HepG2 (cell line): ENCODE measurements at regions not wholly inside any gene's neighbourhood (a gene's known extent, or its start where the extent isn't known, plus 50 kb on each side); places are given as distances from the start of the nearest gene placed in this dataset.
A peak's percentile ranks its signal among the peaks of the same experiment; 100 is the strongest.

Experiments used
- ATAC-seq: fragments of 200-7000 bp; cut with Tn5 transposase; 3 replicates; pipeline ENCODE4 v1.9.1; 2020; ENCODE audit warnings: mild to moderate bottlenecking, moderate library complexity
- BruUV-seq: library from RNA; stranded (reverse); fragments of 400-500 nt; replicated peaks from 2 replicates; lab custom pipeline; 2021; lab: Mats Ljungman, UMichigan
- CTCF ChIA-PET: fragments of 300-600 bp; formaldehyde crosslinking; extraction: SDS; loops from one replicate; lab custom pipeline; 2021; ENCODE audit warnings: low total read pairs, inconsistent platforms, low intra/inter-chr PET ratio; lab: Yijun Ruan, JAX
- POLR2A ChIA-PET: fragments of 350-600 bp; sonication (Branson Sonifier 250); formaldehyde crosslinking; loops from one replicate; lab custom pipeline; 2020; ENCODE audit warnings: antibody characterized with exemption, inconsistent platforms; lab: Yijun Ruan, JAX
- DNase-seq: peaks from one replicate; pipeline ENCODE4 v3.0.0-alpha.2; 2015; ENCODE audit warnings: low spot score
- FAIRE-seq: peaks from 3 replicates; lab custom pipeline; 2011; peaks lifted over from hg19 to GRCh38; lab: Jason Lieb, UNC
- H2AFZ ChIP-seq: one replicate; pipeline ENCODE4 v1.6.1; 2011; ENCODE audit warnings: low read length, inconsistent platforms
- H3K27ac ChIP-seq: fragments of 300-600 bp; 3 replicates; pipeline ENCODE4 v1.8.0; 2011; ENCODE audit warnings: mixed run types, mild to moderate bottlenecking, mixed read lengths, low read length, inconsistent platforms; ENCODE audit not compliant: insufficient read depth; ENCODE audit errors: extremely low read length
- H3K27me3 ChIP-seq, 2 experiments: fragments of 200-600 bp in 1 of 2; 2 replicates in 1 of 2; 3 replicates in 1 of 2; pipeline versions ENCODE4 v1.6.0 to v1.8.0; 2011; ENCODE audit warnings: low read length in 2 of 2, mild to moderate bottlenecking in 2 of 2, moderate library complexity in 2 of 2, inconsistent platforms in 1 of 2; ENCODE audit not compliant: insufficient read depth in 2 of 2, control insufficient read depth in 1 of 2
- H3K36me3 ChIP-seq, 2 experiments: fragments of 200-600 bp in 1 of 2; replicated peaks in 1 of 2; 2 replicates in 1 of 2; 3 replicates in 1 of 2; pipeline versions ENCODE4 v1.5.1 to v1.8.0; 2011; ENCODE audit warnings: low read length in 2 of 2, inconsistent platforms in 1 of 2; ENCODE audit not compliant: insufficient read depth in 2 of 2, control insufficient read depth in 1 of 2
- H3K4me1 ChIP-seq: 2 replicates; pipeline ENCODE4 v1.5.1; 2012; ENCODE audit warnings: low read length, inconsistent platforms; ENCODE audit not compliant: insufficient read depth
- H3K4me2 ChIP-seq: 2 replicates; pipeline ENCODE4 v1.6.0; 2011; ENCODE audit warnings: low read depth, low read length, inconsistent platforms
- H3K4me3 ChIP-seq, 3 experiments: fragments of 200-600 bp in 1 of 3; sonication (generic), shearing (Covaris generic) in 1 of 3; replicated peaks in 1 of 3; 2 replicates each; pipeline ENCODE4 v1.5.1; 2011 to 2016; ENCODE audit warnings: low read length in 3 of 3, inconsistent platforms in 2 of 3, low read depth in 2 of 3, mild to moderate bottlenecking in 2 of 3, control low read depth in 1 of 3, mixed read lengths in 1 of 3; ENCODE audit not compliant: insufficient read depth in 1 of 3
- H3K79me2 ChIP-seq: one replicate; pipeline ENCODE4 v1.6.1; 2011; ENCODE audit warnings: low read length, inconsistent platforms; ENCODE audit not compliant: insufficient read depth
- H3K9ac ChIP-seq: 2 replicates; pipeline ENCODE4 v1.6.0; 2011; ENCODE audit warnings: mild to moderate bottlenecking, low read depth, low read length, inconsistent platforms; ENCODE audit not compliant: insufficient read depth
- H3K9me3 ChIP-seq: 2 replicates; pipeline ENCODE4 v1.5.1; 2012; ENCODE audit warnings: mild to moderate bottlenecking, low read length
- H4K20me1 ChIP-seq: 2 replicates; pipeline ENCODE4 v1.6.0; 2011; ENCODE audit warnings: inconsistent platforms, mild to moderate bottlenecking, low read length, moderate library complexity; ENCODE audit not compliant: insufficient read depth
- ASH2L ChIP-seq: fragments of 300-600, 200-600 bp; sonication (generic); IDR thresholded peaks from 2 replicates; pipeline ENCODE4 v1.7.0; 2017; ENCODE audit warnings: low read depth, mild to moderate bottlenecking, moderate library complexity, mixed read lengths, low read length; ENCODE audit not compliant: insufficient read length
- HOXA3 ChIP-seq: sonication (generic); formaldehyde crosslinking; IDR thresholded peaks from 2 replicates; pipeline ENCODE4 v1.5.0; 2020; ENCODE audit warnings: missing genetic modification reagents
- MAFK ChIP-seq, 2 experiments: IDR thresholded peaks in 1 of 2; conservative IDR thresholded peaks in 1 of 2; 2 replicates each; pipeline ENCODE4 v1.6.1; 2011; ENCODE audit warnings: improper control_type of control experiment in 2 of 2, low read length in 2 of 2
- SMC3 ChIP-seq: IDR thresholded peaks from 2 replicates; pipeline ENCODE4 v1.6.1; 2011; ENCODE audit warnings: low read length, improper control_type of control experiment
- ZMYM4 ChIP-seq: sonication (generic); formaldehyde crosslinking; IDR thresholded peaks from 2 replicates; pipeline ENCODE4 v1.8.1; 2023; ENCODE audit warnings: mild to moderate bottlenecking, missing genetic modification reagents
- ZNF232 ChIP-seq: sonication (generic); formaldehyde crosslinking; IDR thresholded peaks from 2 replicates; pipeline ENCODE4 v1.4.0; 2020; ENCODE audit warnings: missing genetic modification reagents, borderline replicate concordance
- ZNF317 ChIP-seq: sonication (generic); formaldehyde crosslinking; IDR thresholded peaks from 2 replicates; pipeline ENCODE4 v1.5.0; 2020; ENCODE audit warnings: mild to moderate bottlenecking, missing genetic modification reagents
- ZNF496 ChIP-seq: sonication (generic); formaldehyde crosslinking; IDR thresholded peaks from 2 replicates; pipeline ENCODE4 v1.8.1; 2023; ENCODE audit warnings: mild to moderate bottlenecking, moderate library complexity, missing genetic modification reagents; ENCODE audit not compliant: insufficient replicate concordance
- WGBS: methylation state at CpG from one replicate; pipeline ENCODE4 v1.1.6; 2017; ENCODE audit warnings: low lambda C conversion rate; 5-methylcytosine and 5-hydroxymethylcytosine counted together
- in situ Hi-C: cut with HindIII; loops from 2 replicates; pipeline ENCODE4 v1.10.0; 2017; ENCODE audit warnings: low pct_unique_long_range_greater_than_20kb; ENCODE audit not compliant: extremely low pct_ligation_motif_present
- intact Hi-C: fragments of 100-400 bp; cut with micrococcal nuclease; formaldehyde crosslinking; loops from one replicate; pipeline ENCODE4 v1.10.0; 2022; ENCODE audit not compliant: unreplicated experiment
- TF ChIP-seq, protein P1 (sequence below): IDR thresholded peaks from 2 replicates; pipeline ENCODE4 v1.6.1; 2016; ENCODE audit warnings: low read depth, missing genetic modification reagents, missing compliant biosample characterization
- TF ChIP-seq, protein P2 (sequence below): IDR thresholded peaks from 2 replicates; pipeline ENCODE4 v1.6.1; 2012; ENCODE audit warnings: low read depth, low read length, improper control_type of control experiment

DNA sequence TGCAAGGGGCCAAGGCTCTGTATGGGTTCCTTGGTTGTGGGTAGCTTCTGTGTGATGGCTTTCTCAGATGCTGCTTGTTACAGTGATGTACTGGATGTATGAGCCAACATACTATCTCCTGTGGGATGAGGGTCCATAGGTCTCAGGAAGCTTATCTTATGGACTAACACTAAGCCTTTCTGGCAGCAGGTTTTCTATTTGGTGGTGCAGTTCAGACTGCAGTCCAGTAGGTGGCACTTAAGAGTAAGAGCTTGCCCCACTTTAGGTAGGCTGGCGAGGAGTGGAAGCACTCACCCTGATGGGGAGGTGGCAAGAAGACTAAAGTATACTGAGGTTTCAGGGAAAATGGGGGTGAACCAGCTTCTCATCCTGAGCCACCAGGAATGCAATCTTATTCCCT lies 306.7 kb upstream of the MAOA start (continued):
- TF ChIP-seq ZNF496 = no peak
- peak; percentile 57; the same call in 1 of the 2 replicates for TF ChIP-seq SMC3
- no peak for TF ChIP-seq ZMYM4 (CRISPR knock-in tag)

DNA sequence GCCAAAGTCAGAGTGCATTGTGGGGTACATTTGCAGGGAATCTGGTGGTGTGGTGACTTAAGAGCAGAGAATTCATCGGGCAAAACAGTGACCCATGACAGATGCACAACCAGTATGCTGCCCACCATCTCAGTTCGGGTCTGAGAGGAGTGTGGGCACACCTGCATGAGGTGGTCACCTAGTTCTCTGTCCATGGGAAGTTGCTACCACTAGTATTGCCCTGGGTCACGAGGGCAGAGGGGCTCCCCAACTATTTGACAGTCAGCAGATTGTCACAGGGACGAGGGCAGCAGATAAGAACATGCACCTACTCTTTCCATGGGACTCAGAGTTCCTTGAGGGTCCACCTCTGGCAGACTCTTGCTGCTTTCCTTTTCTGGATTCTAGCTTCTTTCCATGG lies 305.2 kb upstream of the MAOA start:
- CTCF ChIA-PET = no interaction called here
- DNase-seq = no peak
- Histone ChIP-seq H4K20me1 (no peaks in the 10 kb centered on the region), H3K27me3 (no peaks in the 10 kb centered on the region)
- intact Hi-C loops = no loop called here
- ATAC-seq = no peak
- TF ChIP-seq MAFK (conservative IDR thresholded peaks at IDR 0.05 in 1 of 2, IDR thresholded peaks at IDR 0.05 in 1 of 2; ENCODE audit: low read length in 2 of 2) (no peak), ZNF317 (CRISPR knock-in tag) (no peak), ASH2L (no peak), HOXA3 (CRISPR knock-in tag) (no peak), ZNF232 (no peak)
- TF ChIP-seq, protein P1, sequence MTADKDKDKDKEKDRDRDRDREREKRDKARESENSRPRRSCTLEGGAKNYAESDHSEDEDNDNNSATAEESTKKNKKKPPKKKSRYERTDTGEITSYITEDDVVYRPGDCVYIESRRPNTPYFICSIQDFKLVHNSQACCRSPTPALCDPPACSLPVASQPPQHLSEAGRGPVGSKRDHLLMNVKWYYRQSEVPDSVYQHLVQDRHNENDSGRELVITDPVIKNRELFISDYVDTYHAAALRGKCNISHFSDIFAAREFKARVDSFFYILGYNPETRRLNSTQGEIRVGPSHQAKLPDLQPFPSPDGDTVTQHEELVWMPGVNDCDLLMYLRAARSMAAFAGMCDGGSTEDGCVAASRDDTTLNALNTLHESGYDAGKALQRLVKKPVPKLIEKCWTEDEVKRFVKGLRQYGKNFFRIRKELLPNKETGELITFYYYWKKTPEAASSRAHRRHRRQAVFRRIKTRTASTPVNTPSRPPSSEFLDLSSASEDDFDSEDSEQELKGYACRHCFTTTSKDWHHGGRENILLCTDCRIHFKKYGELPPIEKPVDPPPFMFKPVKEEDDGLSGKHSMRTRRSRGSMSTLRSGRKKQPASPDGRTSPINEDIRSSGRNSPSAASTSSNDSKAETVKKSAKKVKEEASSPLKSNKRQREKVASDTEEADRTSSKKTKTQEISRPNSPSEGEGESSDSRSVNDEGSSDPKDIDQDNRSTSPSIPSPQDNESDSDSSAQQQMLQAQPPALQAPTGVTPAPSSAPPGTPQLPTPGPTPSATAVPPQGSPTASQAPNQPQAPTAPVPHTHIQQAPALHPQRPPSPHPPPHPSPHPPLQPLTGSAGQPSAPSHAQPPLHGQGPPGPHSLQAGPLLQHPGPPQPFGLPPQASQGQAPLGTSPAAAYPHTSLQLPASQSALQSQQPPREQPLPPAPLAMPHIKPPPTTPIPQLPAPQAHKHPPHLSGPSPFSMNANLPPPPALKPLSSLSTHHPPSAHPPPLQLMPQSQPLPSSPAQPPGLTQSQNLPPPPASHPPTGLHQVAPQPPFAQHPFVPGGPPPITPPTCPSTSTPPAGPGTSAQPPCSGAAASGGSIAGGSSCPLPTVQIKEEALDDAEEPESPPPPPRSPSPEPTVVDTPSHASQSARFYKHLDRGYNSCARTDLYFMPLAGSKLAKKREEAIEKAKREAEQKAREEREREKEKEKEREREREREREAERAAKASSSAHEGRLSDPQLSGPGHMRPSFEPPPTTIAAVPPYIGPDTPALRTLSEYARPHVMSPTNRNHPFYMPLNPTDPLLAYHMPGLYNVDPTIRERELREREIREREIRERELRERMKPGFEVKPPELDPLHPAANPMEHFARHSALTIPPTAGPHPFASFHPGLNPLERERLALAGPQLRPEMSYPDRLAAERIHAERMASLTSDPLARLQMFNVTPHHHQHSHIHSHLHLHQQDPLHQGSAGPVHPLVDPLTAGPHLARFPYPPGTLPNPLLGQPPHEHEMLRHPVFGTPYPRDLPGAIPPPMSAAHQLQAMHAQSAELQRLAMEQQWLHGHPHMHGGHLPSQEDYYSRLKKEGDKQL (CRISPR knock-in tag) = no peak
- TF ChIP-seq, protein P2, sequence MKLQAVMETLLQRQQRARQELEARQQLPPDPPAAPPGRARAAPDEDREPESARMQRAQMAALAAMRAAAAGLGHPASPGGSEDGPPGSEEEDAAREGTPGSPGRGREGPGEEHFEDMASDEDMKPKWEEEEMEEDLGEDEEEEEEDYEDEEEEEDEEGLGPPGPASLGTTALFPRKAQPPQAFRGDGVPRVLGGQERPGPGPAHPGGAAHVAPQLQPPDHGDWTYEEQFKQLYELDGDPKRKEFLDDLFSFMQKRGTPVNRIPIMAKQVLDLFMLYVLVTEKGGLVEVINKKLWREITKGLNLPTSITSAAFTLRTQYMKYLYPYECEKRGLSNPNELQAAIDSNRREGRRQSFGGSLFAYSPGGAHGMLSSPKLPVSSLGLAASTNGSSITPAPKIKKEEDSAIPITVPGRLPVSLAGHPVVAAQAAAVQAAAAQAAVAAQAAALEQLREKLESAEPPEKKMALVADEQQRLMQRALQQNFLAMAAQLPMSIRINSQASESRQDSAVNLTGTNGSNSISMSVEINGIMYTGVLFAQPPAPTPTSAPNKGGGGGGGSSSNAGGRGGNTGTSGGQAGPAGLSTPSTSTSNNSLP = no peak
- TF ChIP-seq, all 625 proteins: peak for 0
- in situ Hi-C loops = loop anchor here (10.0 to 25.0 kb wide), 2 partner anchors 186 to 404 kb away; no protein-coding TSS in a partner anchor
- Histone ChIP-seq H3K4me3 (no peak overlapping the region), H3K4me1 (no peaks in the 10 kb centered on the region), H3K9me3 (no peaks in the 10 kb centered on the region), H2AFZ (no peak overlapping the region), H3K4me2 (no peak overlapping the region), H3K27ac (no peak overlapping the region), H3K79me2 (no peaks in the 10 kb centered on the region), H3K9ac (no peak overlapping the region), H3K36me3 (no peaks in the 10 kb centered on the region)
- no TSS peak for BruUV-seq
- WGBS = 57% methylated on average over 2 of the region's 4 CpGs
- FAIRE-seq = no peak
- POLR2A ChIA-PET = no interaction called here
